IPS DF 19.7 (cell line): ENCODE measurements at regions not wholly inside any gene's neighbourhood (a gene's known extent, or its start where the extent isn't known, plus 50 kb on each side); places are given as distances from the start of the nearest gene placed in this dataset.
"Not testable (repeated sequence)": the region's sequence is repeated elsewhere in the genome, so short reads cannot be mapped to it uniquely, and the experiment has no call there.

Source experiments
- DNase-seq: peaks from one replicate; pipeline ENCODE4 v3.0.0-alpha.2; 2013; ENCODE audit warnings: low read depth, low spot score

GRCh38 chrY:7417946-7418345 lies 506.4 kb upstream of the AMELY start:
- no peak for DNase-seq

- DNase-seq, result no peak
These were observed 504.9 kb upstream of the AMELY start for GRCh38 chrY:7416406-7416805.

GRCh38 chrY:7415157-7415633 lies 503.6 kb upstream of the AMELY start:
- no peak for DNase-seq

- no peak for DNase-seq
These were observed 478.5 kb upstream of the AMELY start for GRCh38 chrY:7390056-7390455.

- DNase-seq, result no peak
These were observed 471.4 kb upstream of the AMELY start for GRCh38 chrY:7382988-7383387.

- no peak for DNase-seq
These were observed 465.5 kb upstream of the AMELY start for GRCh38 chrY:7377091-7377490.

- not testable (repeated sequence) for DNase-seq
These were observed 462.9 kb upstream of the AMELY start for GRCh38 chrY:7374485-7374884.

- DNase-seq, result not testable (repeated sequence)
These were observed 460.4 kb upstream of the AMELY start for GRCh38 chrY:7371953-7372352.

GRCh38 chrY:7371026-7371425 lies 459.5 kb upstream of the AMELY start:
- not testable (repeated sequence) for DNase-seq

GRCh38 chrY:7359520-7359919 lies 448.0 kb upstream of the AMELY start:
- DNase-seq, result no peak

GRCh38 chrY:7358103-7358752 lies 446.7 kb upstream of the AMELY start:
- DNase-seq, result peak; percentile 23

- DNase-seq, result not testable (repeated sequence)
These were observed 444.3 kb upstream of the AMELY start for GRCh38 chrY:7355891-7356290.

- DNase-seq, result no peak
These were observed 433.1 kb upstream of the AMELY start for GRCh38 chrY:7344661-7345060.

- no peak for DNase-seq
These were observed 431.7 kb upstream of the AMELY start for GRCh38 chrY:7343261-7343660.

GRCh38 chrY:7342732-7343131 lies 431.2 kb upstream of the AMELY start:
- not testable (repeated sequence) for DNase-seq

GRCh38 chrY:7339391-7340087 lies 428.0 kb upstream of the AMELY start:
- DNase-seq, result no peak

- no peak for DNase-seq
These were observed 424.7 kb upstream of the AMELY start for GRCh38 chrY:7336023-7336873.

GRCh38 chrY:7334449-7334848 lies 422.9 kb upstream of the AMELY start:
- no peak for DNase-seq

- DNase-seq, result no peak
These were observed 415.0 kb upstream of the AMELY start for GRCh38 chrY:7326296-7327246.

- no peak for DNase-seq
These were observed 414.0 kb upstream of the AMELY start for GRCh38 chrY:7325531-7325930.

GRCh38 chrY:7320751-7321150 lies 409.2 kb upstream of the AMELY start:
- DNase-seq, result no peak
